ENCODE measurements at regions not wholly inside any gene's neighbourhood (a gene's known extent, or its start where the extent isn't known, plus 50 kb on each side); places are given as distances from the start of the nearest gene placed in this dataset.

GRCh38 chr5:101435768-101436167 lies 532.7 kb upstream of the ST8SIA4 start:
- TF ChIP-seq, protein P1, sequence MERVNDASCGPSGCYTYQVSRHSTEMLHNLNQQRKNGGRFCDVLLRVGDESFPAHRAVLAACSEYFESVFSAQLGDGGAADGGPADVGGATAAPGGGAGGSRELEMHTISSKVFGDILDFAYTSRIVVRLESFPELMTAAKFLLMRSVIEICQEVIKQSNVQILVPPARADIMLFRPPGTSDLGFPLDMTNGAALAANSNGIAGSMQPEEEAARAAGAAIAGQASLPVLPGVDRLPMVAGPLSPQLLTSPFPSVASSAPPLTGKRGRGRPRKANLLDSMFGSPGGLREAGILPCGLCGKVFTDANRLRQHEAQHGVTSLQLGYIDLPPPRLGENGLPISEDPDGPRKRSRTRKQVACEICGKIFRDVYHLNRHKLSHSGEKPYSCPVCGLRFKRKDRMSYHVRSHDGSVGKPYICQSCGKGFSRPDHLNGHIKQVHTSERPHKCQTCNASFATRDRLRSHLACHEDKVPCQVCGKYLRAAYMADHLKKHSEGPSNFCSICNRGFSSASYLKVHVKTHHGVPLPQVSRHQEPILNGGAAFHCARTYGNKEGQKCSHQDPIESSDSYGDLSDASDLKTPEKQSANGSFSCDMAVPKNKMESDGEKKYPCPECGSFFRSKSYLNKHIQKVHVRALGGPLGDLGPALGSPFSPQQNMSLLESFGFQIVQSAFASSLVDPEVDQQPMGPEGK (CRISPR knock-in tag; IDR thresholded peaks at IDR 0.05; ENCODE audit: borderline replicate concordance): no peak
- no peak for TF ChIP-seq ZFP3 (CRISPR knock-in tag; IDR thresholded peaks at IDR 0.05)
- TF ChIP-seq SNAI2 (CRISPR knock-in tag; IDR thresholded peaks at IDR 0.05): no peak
- no peak for TF ChIP-seq GLIS3 (CRISPR knock-in tag; IDR thresholded peaks at IDR 0.05)
